IPS-20b (cell line): ENCODE measurements at regions not wholly inside any gene's neighbourhood (a gene's known extent, or its start where the extent isn't known, plus 50 kb on each side); places are given as distances from the start of the nearest gene placed in this dataset.

Experiments
- H3K27ac ChIP-seq: one replicate; pipeline ENCODE4 v1.5.1; 2013; ENCODE audit warnings: low read length
- H3K27me3 ChIP-seq: 2 replicates; pipeline ENCODE4 v1.6.1; 2013; ENCODE audit warnings: mild to moderate bottlenecking, low read length, inconsistent platforms; ENCODE audit not compliant: insufficient read depth
- H3K36me3 ChIP-seq: 2 replicates; pipeline ENCODE4 v1.6.1; 2013; ENCODE audit warnings: low read depth, mild to moderate bottlenecking, inconsistent platforms, low read length, moderate library complexity; ENCODE audit not compliant: insufficient read depth
- H3K4me1 ChIP-seq: 2 replicates; pipeline ENCODE4 v1.6.1; 2013; ENCODE audit warnings: mild to moderate bottlenecking, control low read depth, inconsistent platforms, low read length, moderate library complexity; ENCODE audit not compliant: insufficient read depth
- H3K4me3 ChIP-seq: 2 replicates; pipeline ENCODE4 v1.5.1; 2013; ENCODE audit warnings: mild to moderate bottlenecking, low read length, inconsistent platforms
- H3K9ac ChIP-seq: 2 replicates; pipeline ENCODE4 v1.6.1; 2013; ENCODE audit warnings: low read depth, mild to moderate bottlenecking, inconsistent platforms, low read length, moderate library complexity
- H3K9me3 ChIP-seq: 2 replicates; pipeline ENCODE4 v1.6.1; 2013; ENCODE audit warnings: mild to moderate bottlenecking, low read depth, low read length, inconsistent platforms; ENCODE audit not compliant: insufficient read depth

- no peak overlapping the region for H3K4me3 ChIP-seq
- no peak overlapping the region for H3K27ac ChIP-seq
- no peak overlapping the region for H3K9ac ChIP-seq
- H3K9me3 ChIP-seq, result no peaks in the 10 kb centered on the region
- no peaks in the 10 kb centered on the region for H3K4me1 ChIP-seq
- H3K27me3 ChIP-seq, result no peaks in the 10 kb centered on the region
- H3K36me3 ChIP-seq, result no peaks in the 10 kb centered on the region
These were observed 442.7 kb upstream of the FLRT2 start for GRCh38 chr14:85087201-85087600.

GRCh38 chr14:85088192-85088591, 441.8 kb upstream of the FLRT2 start:
- Histone ChIP-seq H3K27me3 (no peaks in the 10 kb centered on the region), H3K9me3 (no peaks in the 10 kb centered on the region), H3K27ac (no peak overlapping the region), H3K4me3 (no peak overlapping the region), H3K36me3 (no peaks in the 10 kb centered on the region), H3K9ac (no peak overlapping the region), H3K4me1 (no peaks in the 10 kb centered on the region)

GRCh38 chr14:85090681-85091080, 439.3 kb upstream of the FLRT2 start:
- H3K9me3 ChIP-seq, result no peaks in the 10 kb centered on the region

GRCh38 chr14:85093631-85094330, 436.2 kb upstream of the FLRT2 start:
- Histone ChIP-seq H3K4me1 (no peaks in the 10 kb centered on the region), H3K27ac (no peak overlapping the region), H3K27me3 (no peaks in the 10 kb centered on the region), H3K9me3 (no peaks in the 10 kb centered on the region), H3K36me3 (no peaks in the 10 kb centered on the region), H3K9ac (no peak overlapping the region), H3K4me3 (no peak overlapping the region)

More at GRCh38 chr14:85090681-85091080, 439.3 kb upstream of the FLRT2 start:
- no peak overlapping the region for H3K4me3 ChIP-seq
- no peaks in the 10 kb centered on the region for H3K27me3 ChIP-seq
- no peak overlapping the region for H3K27ac ChIP-seq
- H3K36me3 ChIP-seq, result no peaks in the 10 kb centered on the region
- no peak overlapping the region for H3K9ac ChIP-seq
- no peaks in the 10 kb centered on the region for H3K4me1 ChIP-seq

GRCh38 chr14:85102591-85102990, 427.4 kb upstream of the FLRT2 start:
- no peak overlapping the region for H3K9ac ChIP-seq
- H3K36me3 ChIP-seq, result no peaks in the 10 kb centered on the region
- H3K27me3 ChIP-seq, result no peaks in the 10 kb centered on the region
- no peaks in the 10 kb centered on the region for H3K4me1 ChIP-seq
- no peak overlapping the region for H3K27ac ChIP-seq
- no peak overlapping the region for H3K4me3 ChIP-seq
- no peaks in the 10 kb centered on the region for H3K9me3 ChIP-seq

GRCh38 chr14:85106506-85106905, 423.4 kb upstream of the FLRT2 start:
- peaks cover 3% of the 10 kb centered on the region; the same call in 1 of the 2 replicates for H3K9me3 ChIP-seq
- H3K9ac ChIP-seq, result no peak overlapping the region
- H3K27me3 ChIP-seq, result no peaks in the 10 kb centered on the region
- H3K4me3 ChIP-seq, result no peak overlapping the region
- no peaks in the 10 kb centered on the region for H3K4me1 ChIP-seq
- no peak overlapping the region for H3K27ac ChIP-seq
- no peaks in the 10 kb centered on the region for H3K36me3 ChIP-seq

- Histone ChIP-seq H3K36me3 (no peaks in the 10 kb centered on the region), H3K9me3 (peaks cover 28% of the 10 kb centered on the region), H3K27me3 (no peaks in the 10 kb centered on the region), H3K4me1 (no peaks in the 10 kb centered on the region), H3K9ac (no peak overlapping the region), H3K4me3 (no peak overlapping the region), H3K27ac (no peak overlapping the region)
These were observed 417.2 kb upstream of the FLRT2 start for GRCh38 chr14:85112762-85113161.

GRCh38 chr14:85115921-85116320, 414.0 kb upstream of the FLRT2 start:
- Histone ChIP-seq H3K27ac (no peak overlapping the region), H3K36me3 (no peaks in the 10 kb centered on the region), H3K4me3 (no peak overlapping the region), H3K9me3 (peaks cover 28% of the 10 kb centered on the region), H3K4me1 (no peaks in the 10 kb centered on the region), H3K27me3 (no peaks in the 10 kb centered on the region), H3K9ac (no peak overlapping the region)

GRCh38 chr14:85118274-85118673, 411.7 kb upstream of the FLRT2 start:
- Histone ChIP-seq H3K9me3 (peaks cover 8% of the 10 kb centered on the region), H3K4me3 (no peak overlapping the region), H3K4me1 (no peaks in the 10 kb centered on the region), H3K9ac (no peak overlapping the region), H3K27ac (no peak overlapping the region), H3K36me3 (no peaks in the 10 kb centered on the region), H3K27me3 (no peaks in the 10 kb centered on the region)

GRCh38 chr14:85122690-85123089, 407.3 kb upstream of the FLRT2 start:
- Histone ChIP-seq H3K4me3 (no peak overlapping the region), H3K9ac (no peak overlapping the region), H3K27me3 (no peaks in the 10 kb centered on the region), H3K4me1 (no peaks in the 10 kb centered on the region; the same call in 1 of the 2 replicates), H3K27ac (no peak overlapping the region), H3K36me3 (no peaks in the 10 kb centered on the region), H3K9me3 (no peaks in the 10 kb centered on the region)

GRCh38 chr14:85123755-85124154, 406.2 kb upstream of the FLRT2 start:
- no peaks in the 10 kb centered on the region for H3K9me3 ChIP-seq
- no peak overlapping the region for H3K9ac ChIP-seq
- H3K27me3 ChIP-seq, result no peaks in the 10 kb centered on the region
- no peak overlapping the region for H3K4me3 ChIP-seq
- no peak overlapping the region for H3K27ac ChIP-seq
- no peaks in the 10 kb centered on the region; the same call in 1 of the 2 replicates for H3K4me1 ChIP-seq
- H3K36me3 ChIP-seq, result no peaks in the 10 kb centered on the region

GRCh38 chr14:85124631-85125290, 405.2 kb upstream of the FLRT2 start:
- no peak overlapping the region for H3K27ac ChIP-seq
- no peak overlapping the region for H3K4me3 ChIP-seq
- H3K36me3 ChIP-seq, result no peaks in the 10 kb centered on the region
- no peaks in the 10 kb centered on the region for H3K9me3 ChIP-seq
- H3K9ac ChIP-seq, result no peak overlapping the region
- H3K27me3 ChIP-seq, result no peaks in the 10 kb centered on the region
- no peaks in the 10 kb centered on the region; the same call in 1 of the 2 replicates for H3K4me1 ChIP-seq
